ENCODE measurements at regions not wholly inside any gene's neighbourhood (a gene's known extent, or its start where the extent isn't known, plus 50 kb on each side); places are given as distances from the start of the nearest gene placed in this dataset.

- intact Hi-C loops (cut with micrococcal nuclease; ENCODE audit: unreplicated experiment): loop anchor here (5.0 kb wide), 1 partner anchor 923 kb away; no protein-coding TSS in a partner anchor
- no peak for ATAC-seq
Measured at GRCh38 chr1:245079021-245079609, 75.7 kb upstream of the KIF26B start.

More at GRCh38 chr1:245079021-245079609, 75.7 kb upstream of the KIF26B start:
- Histone ChIP-seq H3K36me3 (ENCODE audit: control insufficient read depth in 2 of 2, insufficient read depth in 2 of 2, low read length in 1 of 2) (no peaks in the 10 kb centered on the region), H3K27me3 (replicated peaks in 1 of 2; ENCODE audit: control insufficient read depth in 2 of 2, insufficient read depth in 2 of 2, low read length in 1 of 2) (no peaks in the 10 kb centered on the region; a peak in 1 of 4 replicates), H3K27ac (ENCODE audit: control insufficient read depth, insufficient read depth) (no peak overlapping the region), H3K9me3 (replicated peaks; ENCODE audit: control insufficient read depth, insufficient read depth, low read length) (no peaks in the 10 kb centered on the region), H3K4me2 (ENCODE audit: control insufficient read depth, insufficient read depth) (no peak overlapping the region), H3K79me2 (ENCODE audit: control insufficient read depth, insufficient read depth, low read length) (no peaks in the 10 kb centered on the region), H4K20me1 (ENCODE audit: control insufficient read depth, insufficient read depth) (no peaks in the 10 kb centered on the region), H3K9ac (ENCODE audit: control insufficient read depth, insufficient read depth, low read length) (no peak overlapping the region), H3K4me1 (ENCODE audit: control insufficient read depth, insufficient read depth, low read length) (no peaks in the 10 kb centered on the region), H2AFZ (ENCODE audit: control insufficient read depth, low read depth, low read length) (no peak overlapping the region), H3K4me3 (no peak overlapping the region)
- 12% methylated on average over 9 of the region's 9 CpGs for WGBS (ENCODE audit: insufficient coverage, insufficient replicate concordance, low lambda C conversion rate, missing lambda C conversion rate)
- CTCF ChIA-PET: interaction anchor here (1.2 kb wide), 1 partner anchor 22 kb away, joined by 3 read pairs; no protein-coding TSS in a partner anchor
- TF ChIP-seq MYB (IDR thresholded peaks at IDR 0.05; ENCODE audit: borderline replicate concordance, low read depth, low read length) (no peak), CTCF (IDR thresholded peaks at IDR 0.05 in 2 of 3, conservative IDR thresholded peaks at IDR 0.05 in 1 of 3; ENCODE audit: control insufficient read depth in 2 of 3, extremely low read depth in 1 of 3, insufficient read depth in 1 of 3, low read depth in 3 of 3, low read length in 3 of 3) (peak; percentile 55 to 66 (median 60)), SMC3 (IDR thresholded peaks at IDR 0.05; ENCODE audit: borderline replicate concordance, low read length) (peak; percentile 20; the same call in 1 of the 2 replicates), RAD21 (IDR thresholded peaks at IDR 0.05; ENCODE audit: insufficient read depth, low read depth, low read length) (peak; percentile 65)
- POLR2A ChIA-PET: no interaction called here
- in situ Hi-C loops (cut with MboI): loop anchor here (10.0 kb wide), 1 partner anchor 926 kb away; no protein-coding TSS in a partner anchor
- FAIRE-seq (no peak), DNase-seq (ENCODE audit: low read depth, low spot score) (no peak)
- SMC1A ChIA-PET (ENCODE audit: uncharacterized antibody, unreplicated experiment): interaction anchor here (0.6 kb wide), 1 partner anchor 92 kb away, joined by 3 read pairs; no protein-coding TSS in a partner anchor
- BruUV-seq (replicated peaks): no TSS peak
- RAD21 ChIA-PET (ENCODE audit: unreplicated experiment): interaction anchor here (0.9 kb wide), 1 partner anchor 810 kb away, joined by 3 read pairs; no protein-coding TSS in a partner anchor
